AG09309 (cell line): ENCODE measurements at regions not wholly inside any gene's neighbourhood (a gene's known extent, or its start where the extent isn't known, plus 50 kb on each side); places are given as distances from the start of the nearest gene placed in this dataset.
A peak's percentile ranks its signal among the peaks of the same experiment; 100 is the strongest.

Experiments
- DNase-seq: peaks from one replicate; pipeline ENCODE4 v3.0.0-alpha.2; 2010; ENCODE audit warnings: low read depth
- H3K4me3 ChIP-seq: 2 replicates; pipeline ENCODE4 v1.5.1; 2011; ENCODE audit warnings: mild to moderate bottlenecking, low read depth, low read length, moderate library complexity; ENCODE audit not compliant: control insufficient read depth
- CTCF ChIP-seq: IDR thresholded peaks from 2 replicates; pipeline ENCODE4 v1.5.1; 2011; ENCODE audit warnings: mild to moderate bottlenecking, low read depth, low read length, inconsistent platforms; ENCODE audit not compliant: insufficient read depth, control insufficient read depth; ENCODE audit errors: missing control alignments

GRCh38 chr2:142188562-142188961 is 57.7 kb upstream of the LRP1B start:
- no peak for DNase-seq
- no peak for TF ChIP-seq CTCF
- no peak overlapping the region for H3K4me3 ChIP-seq

- DNase-seq: no peak
- TF ChIP-seq CTCF: peak; percentile 50
- no peak overlapping the region for H3K4me3 ChIP-seq
Observed at GRCh38 chr2:142180820-142181533, 50.2 kb upstream of the LRP1B start.
